Glutamatergic neuron (in vitro differentiated cells): ENCODE measurements at regions not wholly inside any gene's neighbourhood (a gene's known extent, or its start where the extent isn't known, plus 50 kb on each side); places are given as distances from the start of the nearest gene placed in this dataset.

Experiments used
- DNase-seq: peaks from one replicate; pipeline ENCODE4 v3.0.0; 2022
- H3K27ac Mint-ChIP-seq: one replicate; pipeline ENCODE4 v1.8.0; 2020; ENCODE audit warnings: mild to moderate bottlenecking, mixed read lengths, inconsistent platforms; ENCODE audit not compliant: unreplicated experiment
- H3K27me3 Mint-ChIP-seq: one replicate; pipeline ENCODE4 v1.8.0; 2020; ENCODE audit warnings: mild to moderate bottlenecking, moderate library complexity, mixed read lengths, inconsistent platforms; ENCODE audit not compliant: unreplicated experiment
- H3K36me3 Mint-ChIP-seq: one replicate; pipeline ENCODE4 v1.8.0; 2020; ENCODE audit warnings: mild to moderate bottlenecking, mixed read lengths, inconsistent platforms; ENCODE audit not compliant: unreplicated experiment
- H3K4me1 Mint-ChIP-seq: one replicate; pipeline ENCODE4 v1.8.0; 2020; ENCODE audit warnings: mild to moderate bottlenecking, low read depth, mixed read lengths, inconsistent platforms; ENCODE audit not compliant: unreplicated experiment
- H3K4me3 Mint-ChIP-seq: one replicate; pipeline ENCODE4 v1.8.0; 2020; ENCODE audit warnings: mild to moderate bottlenecking, mixed read lengths, inconsistent platforms; ENCODE audit not compliant: unreplicated experiment
- H3K9me3 Mint-ChIP-seq: one replicate; pipeline ENCODE4 v1.8.0; 2020; ENCODE audit warnings: mild to moderate bottlenecking, moderate library complexity, mixed read lengths, inconsistent platforms; ENCODE audit not compliant: unreplicated experiment
- TF ChIP-seq, protein P1 (sequence below): fragments of 200-600 bp; sonication (generic); IDR thresholded peaks from one replicate; pipeline ENCODE4 v1.5.0; 2021; ENCODE audit not compliant: partially characterized antibody, unreplicated experiment

DNA sequence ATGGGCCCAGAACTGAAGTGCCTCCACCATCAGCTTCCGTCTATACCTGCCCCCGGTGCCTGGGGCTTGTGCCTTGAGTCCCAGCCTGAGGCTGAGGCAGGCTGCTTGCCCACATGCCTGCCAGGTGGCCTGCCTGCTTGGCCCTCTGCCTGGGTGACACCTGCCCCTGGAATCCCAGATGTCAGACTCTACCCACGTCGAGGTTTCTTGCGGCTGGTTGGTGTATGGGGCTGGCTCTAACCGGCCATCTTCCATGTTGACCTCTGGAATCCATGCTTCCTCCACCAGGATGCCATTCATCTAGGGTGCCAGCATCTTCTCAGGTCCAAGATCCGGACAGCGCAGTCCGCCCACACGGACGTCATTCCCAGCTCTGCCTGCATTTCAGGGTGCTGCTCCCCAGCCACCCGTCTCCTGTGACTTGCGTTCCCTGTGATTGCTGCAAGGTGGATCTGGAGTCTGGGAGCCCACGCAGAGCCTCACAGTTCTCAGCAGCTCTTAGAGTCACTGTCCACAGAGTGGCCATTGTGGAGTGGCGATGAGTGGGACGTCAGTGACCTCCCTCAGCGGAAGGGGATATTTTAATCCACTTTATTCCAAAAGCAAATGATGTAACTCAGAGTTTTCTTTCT is 298.1 kb downstream of the TCERG1L start:
- H3K27ac Mint-ChIP-seq = no peak overlapping the region
- H3K4me1 Mint-ChIP-seq = no peaks in the 10 kb centered on the region
- TF ChIP-seq, protein P1, sequence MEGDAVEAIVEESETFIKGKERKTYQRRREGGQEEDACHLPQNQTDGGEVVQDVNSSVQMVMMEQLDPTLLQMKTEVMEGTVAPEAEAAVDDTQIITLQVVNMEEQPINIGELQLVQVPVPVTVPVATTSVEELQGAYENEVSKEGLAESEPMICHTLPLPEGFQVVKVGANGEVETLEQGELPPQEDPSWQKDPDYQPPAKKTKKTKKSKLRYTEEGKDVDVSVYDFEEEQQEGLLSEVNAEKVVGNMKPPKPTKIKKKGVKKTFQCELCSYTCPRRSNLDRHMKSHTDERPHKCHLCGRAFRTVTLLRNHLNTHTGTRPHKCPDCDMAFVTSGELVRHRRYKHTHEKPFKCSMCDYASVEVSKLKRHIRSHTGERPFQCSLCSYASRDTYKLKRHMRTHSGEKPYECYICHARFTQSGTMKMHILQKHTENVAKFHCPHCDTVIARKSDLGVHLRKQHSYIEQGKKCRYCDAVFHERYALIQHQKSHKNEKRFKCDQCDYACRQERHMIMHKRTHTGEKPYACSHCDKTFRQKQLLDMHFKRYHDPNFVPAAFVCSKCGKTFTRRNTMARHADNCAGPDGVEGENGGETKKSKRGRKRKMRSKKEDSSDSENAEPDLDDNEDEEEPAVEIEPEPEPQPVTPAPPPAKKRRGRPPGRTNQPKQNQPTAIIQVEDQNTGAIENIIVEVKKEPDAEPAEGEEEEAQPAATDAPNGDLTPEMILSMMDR = no peak
- H3K27me3 Mint-ChIP-seq = no peaks in the 10 kb centered on the region
- DNase-seq = no peak
- no peak overlapping the region for H3K4me3 Mint-ChIP-seq
- no peaks in the 10 kb centered on the region for H3K36me3 Mint-ChIP-seq
- H3K9me3 Mint-ChIP-seq = peaks cover 4% of the 10 kb centered on the region

DNA sequence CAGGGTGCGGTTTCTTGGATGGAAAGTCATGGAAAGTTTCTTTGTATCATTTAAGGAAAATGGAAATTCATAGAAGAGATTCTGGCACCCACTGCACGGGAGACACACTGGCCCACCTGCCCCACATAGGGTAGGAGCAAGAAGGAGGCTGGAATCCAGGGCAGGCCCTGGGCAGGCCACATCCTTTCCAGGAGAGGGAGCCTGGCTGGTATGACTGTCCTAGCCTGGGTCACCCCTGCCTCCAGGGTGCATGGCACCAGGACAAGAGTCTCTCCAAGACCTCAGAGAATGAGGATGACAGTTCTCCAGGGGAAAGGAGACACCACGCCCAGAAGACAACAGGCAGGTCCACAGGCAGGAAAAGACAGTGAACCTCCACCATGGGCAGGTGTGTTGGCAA is 297.2 kb downstream of the TCERG1L start:
- no peak overlapping the region for H3K4me3 Mint-ChIP-seq
- no peak overlapping the region for H3K27ac Mint-ChIP-seq
- TF ChIP-seq, protein P1 = no peak
- no peaks in the 10 kb centered on the region for H3K36me3 Mint-ChIP-seq
- H3K27me3 Mint-ChIP-seq = no peaks in the 10 kb centered on the region
- peaks cover 4% of the 10 kb centered on the region for H3K9me3 Mint-ChIP-seq
- no peaks in the 10 kb centered on the region for H3K4me1 Mint-ChIP-seq
- no peak for DNase-seq

DNA sequence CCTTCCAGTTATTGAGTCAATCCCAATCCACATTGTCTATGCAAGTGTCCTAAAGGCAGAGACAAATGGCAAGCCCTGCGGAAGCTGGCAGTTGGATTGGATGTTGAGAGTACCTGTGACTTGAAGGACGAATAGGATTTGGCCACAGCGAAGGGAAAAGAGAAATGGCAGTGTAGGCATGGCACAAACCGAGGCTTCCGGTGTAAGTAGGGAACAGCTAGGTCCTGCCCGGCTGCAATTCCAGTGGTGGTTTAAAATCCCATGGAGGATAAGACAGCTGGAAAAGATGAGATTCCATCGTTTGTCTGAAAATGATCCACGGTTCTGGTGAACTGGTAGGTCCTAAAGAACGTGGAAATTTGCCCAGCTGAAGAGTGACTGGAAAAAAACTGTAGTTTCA is 296.2 kb downstream of the TCERG1L start:
- H3K27ac Mint-ChIP-seq = no peak overlapping the region
- TF ChIP-seq, protein P1 = no peak
- H3K4me3 Mint-ChIP-seq = no peak overlapping the region
- H3K9me3 Mint-ChIP-seq = no peaks in the 10 kb centered on the region
- no peak for DNase-seq
- no peaks in the 10 kb centered on the region for H3K36me3 Mint-ChIP-seq
- H3K27me3 Mint-ChIP-seq = no peaks in the 10 kb centered on the region
- no peaks in the 10 kb centered on the region for H3K4me1 Mint-ChIP-seq

DNA sequence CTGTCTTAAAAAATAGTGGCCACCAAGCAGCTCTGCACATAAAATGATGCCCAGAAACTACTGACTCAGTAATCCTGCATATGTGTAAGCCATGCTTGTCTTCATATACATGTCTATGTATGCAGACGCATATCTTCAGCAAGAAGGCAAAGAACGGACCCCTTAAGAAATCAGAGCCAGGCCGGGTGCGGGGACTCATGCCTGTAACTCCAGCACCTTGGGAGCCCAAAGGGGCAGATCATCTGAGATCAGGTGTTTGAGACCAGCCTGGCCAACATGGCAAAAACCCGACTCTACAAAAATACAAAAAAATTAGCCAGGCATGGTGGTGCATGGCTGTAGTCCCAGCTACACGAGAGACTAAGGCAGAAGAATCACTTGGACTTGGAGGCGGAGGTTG is 295.0 kb downstream of the TCERG1L start:
- Mint-ChIP-seq H3K4me1 (no peaks in the 10 kb centered on the region), H3K27ac (no peak overlapping the region), H3K4me3 (no peak overlapping the region), H3K27me3 (no peaks in the 10 kb centered on the region), H3K36me3 (no peaks in the 10 kb centered on the region), H3K9me3 (peaks cover 4% of the 10 kb centered on the region)
- TF ChIP-seq, protein P1 = no peak
- DNase-seq = no peak

DNA sequence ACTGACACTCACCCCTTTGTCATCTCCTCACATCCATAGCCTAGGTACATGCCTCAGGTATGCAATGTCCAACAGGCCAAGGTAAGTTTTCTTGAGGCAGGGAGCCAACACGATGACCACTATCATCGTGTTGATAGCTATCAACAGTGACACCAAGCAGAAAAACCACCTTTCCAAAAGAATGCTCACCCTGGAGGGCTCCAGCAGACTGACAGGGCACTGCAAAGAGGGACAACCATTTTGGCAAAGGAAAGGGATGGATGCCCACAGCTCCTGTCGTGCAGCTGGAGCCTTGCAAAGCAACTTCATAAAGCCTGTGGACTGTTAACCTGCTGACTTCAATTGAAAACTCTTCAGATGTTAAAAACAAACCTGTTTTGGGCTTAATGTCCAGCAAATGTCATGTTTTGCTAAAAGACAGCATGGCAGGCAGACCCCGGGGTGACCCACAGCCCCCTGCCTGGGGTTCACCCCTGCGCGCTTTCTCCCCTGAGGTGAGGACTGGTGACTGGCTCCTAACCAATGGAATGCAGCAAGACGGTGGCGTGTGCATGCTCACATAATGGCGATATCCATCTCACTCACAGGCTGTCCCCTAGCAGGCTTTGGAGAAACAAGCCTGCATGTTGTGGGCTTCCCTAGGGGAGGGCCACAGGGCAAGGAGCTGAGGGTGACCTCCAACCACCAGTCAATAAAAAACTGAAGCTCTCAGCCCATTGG is 293.8 kb downstream of the TCERG1L start:
- Mint-ChIP-seq H3K9me3 (peaks cover 7% of the 10 kb centered on the region), H3K36me3 (no peaks in the 10 kb centered on the region), H3K27ac (no peak overlapping the region), H3K4me1 (no peaks in the 10 kb centered on the region), H3K27me3 (no peaks in the 10 kb centered on the region), H3K4me3 (no peak overlapping the region)
- TF ChIP-seq, protein P1 = no peak
- no peak for DNase-seq
